ENCODE measurements at regions not wholly inside any gene's neighbourhood (a gene's known extent, or its start where the extent isn't known, plus 50 kb on each side); places are given as distances from the start of the nearest gene placed in this dataset.
A peak's percentile ranks its signal among the peaks of the same experiment; 100 is the strongest.

DNA sequence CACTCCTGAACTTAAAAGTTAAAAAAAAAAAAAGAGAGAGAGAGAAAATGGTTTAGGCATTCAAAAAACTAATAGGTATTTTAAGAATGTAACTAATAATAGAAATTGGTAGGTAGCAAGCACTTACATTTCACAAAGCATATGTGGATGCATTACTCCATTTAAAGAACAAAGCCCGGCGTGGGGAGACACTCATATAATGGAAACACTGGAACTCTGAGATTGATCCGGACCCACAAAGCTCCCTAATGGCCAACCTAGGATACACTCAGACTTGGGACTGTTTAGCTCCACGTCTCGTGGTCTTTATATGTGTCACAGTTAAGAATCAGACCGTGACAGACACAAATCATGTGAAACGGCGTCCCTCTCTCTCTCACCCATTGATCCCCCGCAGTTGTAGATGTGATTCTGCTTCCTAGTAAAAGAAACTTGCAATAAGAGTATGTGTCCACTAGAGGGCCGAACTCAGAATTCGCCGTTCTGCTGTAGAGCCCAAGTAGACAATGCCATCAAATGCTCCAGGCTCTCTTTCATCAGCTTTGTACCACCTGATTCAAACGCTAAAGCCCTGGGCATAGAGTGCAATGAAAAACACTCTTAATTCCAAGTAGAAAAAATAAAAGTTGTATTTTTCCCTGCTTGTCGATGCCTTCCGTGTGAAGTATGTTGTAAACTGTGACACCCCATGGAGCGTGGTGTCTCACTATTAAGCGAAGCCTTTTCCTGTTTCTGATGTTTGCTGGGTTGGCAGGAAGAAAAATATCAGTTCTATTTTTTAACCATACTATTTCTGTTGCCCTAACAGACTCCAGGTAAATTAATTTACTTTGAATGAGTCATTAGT, 429.0 kb upstream of the MTPN start:
- peak in 6 of 8 donors; percentile 33 to 73 (median 61) for ATAC-seq
- TF ChIP-seq CTCF (IDR thresholded peaks at IDR 0.05), result peak; percentile 38 to 79 (median 75)
- peaks cover 0 to 4% (median 0%) of the 10 kb centered on the region in 7 donors for H3K27me3 ChIP-seq
- no peak overlapping the region for H3K27ac ChIP-seq
- H3K4me1 ChIP-seq, result no peaks in the 10 kb centered on the region
- no peaks in the 10 kb centered on the region for H3K9me3 ChIP-seq
- intact Hi-C loops (cut with DNase I), result loop anchor here in 5 of 10 donors (5.0 to 10.0 kb wide), 3 partner anchors 1049 to 1189 kb away; no protein-coding TSS in a partner anchor
- DNase-seq, result peak in 1 of 2 donors; percentile 20
- WGBS, 2 donors, result 27 to 29% methylated on average over 17 of the region's 17 CpGs
- H3K4me3 ChIP-seq, result peak overlapping the region in 1 of 10 donors; percentile 9
- H3K36me3 ChIP-seq, result no peaks in the 10 kb centered on the region

DNA sequence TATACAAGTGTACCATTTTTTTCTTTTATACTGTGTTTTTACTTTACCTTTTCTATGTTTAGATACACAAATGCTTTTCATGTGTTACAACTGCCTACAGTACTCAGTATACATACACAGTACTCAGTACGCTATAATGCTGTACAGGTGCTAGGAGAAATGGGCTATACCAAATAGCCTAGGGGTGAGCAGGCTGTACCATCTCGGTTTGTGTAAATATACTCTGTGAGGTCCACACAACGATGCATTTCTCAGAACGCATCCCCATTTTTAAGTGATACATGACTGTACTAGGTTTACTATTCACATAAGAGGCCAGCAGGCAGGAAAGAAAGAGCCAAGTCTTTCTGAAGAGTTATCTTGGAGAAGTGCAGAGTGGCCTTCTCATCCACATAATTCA, 426.4 kb upstream of the MTPN start:
- WGBS, 2 donors, result 88 to 94% methylated on average over 4 of the region's 4 CpGs
- peaks cover 0 to 4% (median 0%) of the 10 kb centered on the region in 7 donors for H3K27me3 ChIP-seq

GRCh38 chr7:136400877-136401276, 423.7 kb upstream of the MTPN start:
- WGBS, 2 donors, result 73 to 78% methylated on average over 5 of the region's 5 CpGs
- no peak for TF ChIP-seq CTCF (IDR thresholded peaks at IDR 0.05)
- no peaks in the 10 kb centered on the region for H3K36me3 ChIP-seq
- H3K27me3 ChIP-seq, result no peaks in the 10 kb centered on the region
- intact Hi-C loops (cut with DNase I), result loop anchor here in 4 of 10 donors (10.0 kb wide), 2 partner anchors 1054 to 1194 kb away; no protein-coding TSS in a partner anchor
- no peak overlapping the region for H3K27ac ChIP-seq
- H3K9me3 ChIP-seq, result no peaks in the 10 kb centered on the region
- H3K4me3 ChIP-seq, result no peak overlapping the region
- H3K4me1 ChIP-seq, result no peaks in the 10 kb centered on the region
- ATAC-seq (no peak), DNase-seq (no peak)

More for the DNA sequence above, 426.4 kb upstream of the MTPN start:
- DNase-seq (no peak), ATAC-seq (no peak)
- no peaks in the 10 kb centered on the region for H3K4me1 ChIP-seq
- H3K36me3 ChIP-seq, result no peaks in the 10 kb centered on the region
- no peak for TF ChIP-seq CTCF (IDR thresholded peaks at IDR 0.05)
- intact Hi-C loops (cut with DNase I), result loop anchor here in 4 of 10 donors (10.0 kb wide), 2 partner anchors 1051 to 1191 kb away; no protein-coding TSS in a partner anchor
- H3K4me3 ChIP-seq, result no peak overlapping the region
- no peaks in the 10 kb centered on the region for H3K9me3 ChIP-seq
- no peak overlapping the region for H3K27ac ChIP-seq

DNA sequence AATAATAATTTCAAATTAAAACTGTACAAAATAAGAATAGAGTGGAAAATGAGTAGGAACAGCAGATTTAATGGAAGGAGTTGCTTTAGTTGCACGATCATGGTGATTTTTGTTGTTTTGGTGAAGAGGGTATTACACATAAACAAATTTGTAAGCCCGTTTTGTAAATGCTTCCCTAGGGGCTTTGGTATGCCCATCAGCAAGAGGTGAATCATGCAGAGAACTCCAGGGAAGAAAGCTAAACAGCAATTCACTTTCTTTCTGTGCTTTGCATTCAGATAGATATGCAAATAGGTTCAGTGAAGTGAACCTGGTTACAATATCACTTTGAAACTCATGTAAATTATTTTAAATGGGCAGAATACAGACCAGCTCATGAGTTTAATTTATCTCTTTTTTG, 422.2 kb upstream of the MTPN start:
- Histone ChIP-seq H3K4me1 (no peaks in the 10 kb centered on the region), H3K9me3 (no peaks in the 10 kb centered on the region), H3K27ac (no peak overlapping the region), H3K27me3 (no peaks in the 10 kb centered on the region), H3K4me3 (no peak overlapping the region), H3K36me3 (no peaks in the 10 kb centered on the region)
- ATAC-seq (no peak), DNase-seq (no peak)
- no peak for TF ChIP-seq CTCF (IDR thresholded peaks at IDR 0.05)
- 61 to 68% methylated on average over 2 of the region's 2 CpGs for WGBS, 2 donors
- intact Hi-C loops (cut with DNase I), result no loop called here
